ENCODE measurements at regions not wholly inside any gene's neighbourhood (a gene's known extent, or its start where the extent isn't known, plus 50 kb on each side); places are given as distances from the start of the nearest gene placed in this dataset.

GRCh38 chr14:30482276-30482675, 76.7 kb upstream of the G2E3 start (continued):
- no peak for TF ChIP-seq HMGXB4 (CRISPR knock-in tag; IDR thresholded peaks at IDR 0.05; ENCODE audit: borderline replicate concordance)
- TF ChIP-seq EHMT2 (IDR thresholded peaks at IDR 0.05; ENCODE audit: low read depth), result no peak
- TF ChIP-seq EP300 (IDR thresholded peaks at IDR 0.05), result no peak
- TF ChIP-seq NPAS2 (CRISPR knock-in tag; IDR thresholded peaks at IDR 0.05; ENCODE audit: borderline replicate concordance), result no peak

- no peak for DNase-seq (ENCODE audit: low read depth in 1 of 2, low spot score in 1 of 2)
- 54% methylated on average over 3 of the region's 3 CpGs for WGBS (ENCODE audit: missing lambda C conversion rate)
- ChIA-PET CTCF (no interaction called here), POLR2A (no interaction called here)
- no peak for FAIRE-seq
- Histone ChIP-seq H3K4me1 (no peaks in the 10 kb centered on the region), H3K27ac (no peak overlapping the region), H3K9me3 (no peaks in the 10 kb centered on the region), H3K4me2 (no peak overlapping the region), H3K4me3 (no peak overlapping the region)
- TF ChIP-seq BHLHE40 (IDR thresholded peaks at IDR 0.05; ENCODE audit: low read depth, low read length) (no peak), ZSCAN20 (CRISPR knock-in tag; IDR thresholded peaks at IDR 0.05) (no peak), HMGXB4 (CRISPR knock-in tag; IDR thresholded peaks at IDR 0.05; ENCODE audit: borderline replicate concordance) (no peak), MAX (IDR thresholded peaks at IDR 0.05) (no peak), ZNF302 (CRISPR knock-in tag; IDR thresholded peaks at IDR 0.05) (no peak), RARB (CRISPR knock-in tag; IDR thresholded peaks at IDR 0.05) (no peak), FOSB (CRISPR knock-in tag; IDR thresholded peaks at IDR 0.05) (no peak), EHF (CRISPR knock-in tag; IDR thresholded peaks at IDR 0.05) (no peak), HDAC2 (IDR thresholded peaks at IDR 0.05) (no peak), POLR2A (IDR thresholded peaks at IDR 0.05; ENCODE audit: low read length) (no peak), JUN (IDR thresholded peaks at IDR 0.05) (no peak), ESRRA (IDR thresholded peaks at IDR 0.05; ENCODE audit: borderline replicate concordance, low read length) (no peak)
- TF ChIP-seq, protein P1, sequence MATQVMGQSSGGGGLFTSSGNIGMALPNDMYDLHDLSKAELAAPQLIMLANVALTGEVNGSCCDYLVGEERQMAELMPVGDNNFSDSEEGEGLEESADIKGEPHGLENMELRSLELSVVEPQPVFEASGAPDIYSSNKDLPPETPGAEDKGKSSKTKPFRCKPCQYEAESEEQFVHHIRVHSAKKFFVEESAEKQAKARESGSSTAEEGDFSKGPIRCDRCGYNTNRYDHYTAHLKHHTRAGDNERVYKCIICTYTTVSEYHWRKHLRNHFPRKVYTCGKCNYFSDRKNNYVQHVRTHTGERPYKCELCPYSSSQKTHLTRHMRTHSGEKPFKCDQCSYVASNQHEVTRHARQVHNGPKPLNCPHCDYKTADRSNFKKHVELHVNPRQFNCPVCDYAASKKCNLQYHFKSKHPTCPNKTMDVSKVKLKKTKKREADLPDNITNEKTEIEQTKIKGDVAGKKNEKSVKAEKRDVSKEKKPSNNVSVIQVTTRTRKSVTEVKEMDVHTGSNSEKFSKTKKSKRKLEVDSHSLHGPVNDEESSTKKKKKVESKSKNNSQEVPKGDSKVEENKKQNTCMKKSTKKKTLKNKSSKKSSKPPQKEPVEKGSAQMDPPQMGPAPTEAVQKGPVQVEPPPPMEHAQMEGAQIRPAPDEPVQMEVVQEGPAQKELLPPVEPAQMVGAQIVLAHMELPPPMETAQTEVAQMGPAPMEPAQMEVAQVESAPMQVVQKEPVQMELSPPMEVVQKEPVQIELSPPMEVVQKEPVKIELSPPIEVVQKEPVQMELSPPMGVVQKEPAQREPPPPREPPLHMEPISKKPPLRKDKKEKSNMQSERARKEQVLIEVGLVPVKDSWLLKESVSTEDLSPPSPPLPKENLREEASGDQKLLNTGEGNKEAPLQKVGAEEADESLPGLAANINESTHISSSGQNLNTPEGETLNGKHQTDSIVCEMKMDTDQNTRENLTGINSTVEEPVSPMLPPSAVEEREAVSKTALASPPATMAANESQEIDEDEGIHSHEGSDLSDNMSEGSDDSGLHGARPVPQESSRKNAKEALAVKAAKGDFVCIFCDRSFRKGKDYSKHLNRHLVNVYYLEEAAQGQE (IDR thresholded peaks at IDR 0.05), result no peak
- ATAC-seq, result no peak
Observed at GRCh38 chr14:30484201-30484600, 74.8 kb upstream of the G2E3 start.

DNA sequence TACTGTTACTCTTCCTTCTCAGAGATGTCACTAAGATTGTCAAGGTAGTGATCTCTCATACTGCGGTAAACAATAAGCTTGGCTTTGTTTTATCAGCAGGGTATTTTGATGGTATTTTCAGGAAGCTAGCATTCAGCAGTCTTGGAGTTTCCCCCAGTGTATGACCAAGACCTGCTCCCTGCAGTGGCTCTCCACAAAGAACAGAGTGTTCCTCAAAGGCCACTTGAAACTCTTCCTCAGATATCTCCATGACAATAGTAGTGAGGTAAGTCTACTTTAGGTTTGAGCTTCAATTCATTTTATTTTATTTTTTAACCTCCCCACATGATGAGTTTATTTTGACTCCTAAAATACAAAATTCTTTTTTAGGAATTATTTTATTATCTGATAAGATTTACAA, 74.0 kb upstream of the G2E3 start:
- ChIA-PET POLR2A (no interaction called here), CTCF (no interaction called here)
- Histone ChIP-seq H3K4me3 (no peak overlapping the region), H3K4me2 (no peak overlapping the region), H3K27ac (no peak overlapping the region), H3K9me3 (no peaks in the 10 kb centered on the region), H3K4me1 (no peaks in the 10 kb centered on the region)
- ATAC-seq, result no peak
- DNase-seq (ENCODE audit: low read depth in 1 of 2, low spot score in 1 of 2), result no peak
- no peak for FAIRE-seq
- 75% methylated on average over 1 of the region's 1 CpG for WGBS (ENCODE audit: missing lambda C conversion rate)
- TF ChIP-seq RAD21 (conservative IDR thresholded peaks at IDR 0.05 in 1 of 2, IDR thresholded peaks at IDR 0.05 in 1 of 2) (no peak), NPAS2 (CRISPR knock-in tag; IDR thresholded peaks at IDR 0.05; ENCODE audit: borderline replicate concordance) (no peak), TFCP2L1 (CRISPR knock-in tag; IDR thresholded peaks at IDR 0.05) (no peak), CHD2 (IDR thresholded peaks at IDR 0.05; ENCODE audit: low read length, partially characterized antibody) (no peak), BHLHE40 (IDR thresholded peaks at IDR 0.05; ENCODE audit: low read depth, low read length) (no peak), ZSCAN20 (CRISPR knock-in tag; IDR thresholded peaks at IDR 0.05) (no peak), BCL3 (IDR thresholded peaks at IDR 0.05) (no peak), RFX5 (IDR thresholded peaks at IDR 0.05) (no peak), HEYL (CRISPR knock-in tag; IDR thresholded peaks at IDR 0.05) (no peak), KDM1A (IDR thresholded peaks at IDR 0.05; ENCODE audit: low read depth) (no peak)
- TF ChIP-seq, protein P2, sequence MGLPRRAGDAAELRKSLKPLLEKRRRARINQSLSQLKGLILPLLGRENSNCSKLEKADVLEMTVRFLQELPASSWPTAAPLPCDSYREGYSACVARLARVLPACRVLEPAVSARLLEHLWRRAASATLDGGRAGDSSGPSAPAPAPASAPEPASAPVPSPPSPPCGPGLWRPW (IDR thresholded peaks at IDR 0.05), result no peak
- TF ChIP-seq, protein P3, sequence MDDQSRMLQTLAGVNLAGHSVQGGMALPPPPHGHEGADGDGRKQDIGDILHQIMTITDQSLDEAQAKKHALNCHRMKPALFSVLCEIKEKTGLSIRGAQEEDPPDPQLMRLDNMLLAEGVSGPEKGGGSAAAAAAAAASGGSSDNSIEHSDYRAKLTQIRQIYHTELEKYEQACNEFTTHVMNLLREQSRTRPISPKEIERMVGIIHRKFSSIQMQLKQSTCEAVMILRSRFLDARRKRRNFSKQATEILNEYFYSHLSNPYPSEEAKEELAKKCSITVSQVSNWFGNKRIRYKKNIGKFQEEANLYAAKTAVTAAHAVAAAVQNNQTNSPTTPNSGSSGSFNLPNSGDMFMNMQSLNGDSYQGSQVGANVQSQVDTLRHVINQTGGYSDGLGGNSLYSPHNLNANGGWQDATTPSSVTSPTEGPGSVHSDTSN (IDR thresholded peaks at IDR 0.05), result no peak
